GM06990 (cell line): ENCODE measurements at regions not wholly inside any gene's neighbourhood (a gene's known extent, or its start where the extent isn't known, plus 50 kb on each side); places are given as distances from the start of the nearest gene placed in this dataset.

Experiments used
- DNase-seq: peaks from one replicate; pipeline ENCODE4 v3.0.0-alpha.2; 2011; ENCODE audit not compliant: insufficient read length; ENCODE audit errors: extremely low read depth
- H3K27me3 ChIP-seq: replicated peaks from 2 replicates; pipeline ENCODE4 v1.6.0; 2011; ENCODE audit warnings: low read length; ENCODE audit not compliant: control insufficient read depth, insufficient read depth
- H3K36me3 ChIP-seq: 2 replicates; pipeline ENCODE4 v1.5.1; 2011; ENCODE audit warnings: low read length; ENCODE audit not compliant: control insufficient read depth, insufficient read depth
- H3K4me3 ChIP-seq: replicated peaks from 2 replicates; pipeline ENCODE4 v1.5.1; 2011; ENCODE audit warnings: low read depth, mild to moderate bottlenecking, control low read depth, low read length
- CTCF ChIP-seq: IDR thresholded peaks from 2 replicates; pipeline ENCODE4 v1.5.1; 2011; ENCODE audit warnings: low read length, control low read depth, mild to moderate bottlenecking, inconsistent platforms; ENCODE audit not compliant: insufficient read depth, poor library complexity, severe bottlenecking

GRCh38 chr9:124187311-124187710 is 70.4 kb upstream of the NEK6 start:
- no peak for DNase-seq
- H3K36me3 ChIP-seq, result no peaks in the 10 kb centered on the region
- TF ChIP-seq CTCF, result no peak
- H3K27me3 ChIP-seq, result no peaks in the 10 kb centered on the region
- H3K4me3 ChIP-seq, result no peak overlapping the region

- TF ChIP-seq CTCF, result no peak
- no peaks in the 10 kb centered on the region for H3K27me3 ChIP-seq
- no peak overlapping the region for H3K4me3 ChIP-seq
- DNase-seq, result no peak
- H3K36me3 ChIP-seq, result no peaks in the 10 kb centered on the region
Observed at GRCh38 chr9:124188331-124189110, 69.2 kb upstream of the NEK6 start.

GRCh38 chr9:124190761-124191160 is 67.0 kb upstream of the NEK6 start:
- no peak for DNase-seq
- TF ChIP-seq CTCF, result no peak
- no peak overlapping the region for H3K4me3 ChIP-seq
- H3K27me3 ChIP-seq, result no peaks in the 10 kb centered on the region
- no peaks in the 10 kb centered on the region for H3K36me3 ChIP-seq

- H3K36me3 ChIP-seq, result no peaks in the 10 kb centered on the region
- no peak for TF ChIP-seq CTCF
Observed at GRCh38 chr9:124191691-124192395, 65.9 kb upstream of the NEK6 start.

GRCh38 chr9:124196814-124197176 is 61.0 kb upstream of the NEK6 start:
- H3K27me3 ChIP-seq, result no peaks in the 10 kb centered on the region
- no peak for DNase-seq
- H3K4me3 ChIP-seq, result peak overlapping the region; percentile 55

More at GRCh38 chr9:124191691-124192395, 65.9 kb upstream of the NEK6 start:
- Histone ChIP-seq H3K27me3 (no peaks in the 10 kb centered on the region), H3K4me3 (no peak overlapping the region)
- DNase-seq, result no peak

More at GRCh38 chr9:124196814-124197176, 61.0 kb upstream of the NEK6 start:
- no peak for TF ChIP-seq CTCF
- no peaks in the 10 kb centered on the region for H3K36me3 ChIP-seq
